Choroid plexus epithelial cell (primary cell): ENCODE measurements at regions not wholly inside any gene's neighbourhood (a gene's known extent, or its start where the extent isn't known, plus 50 kb on each side); places are given as distances from the start of the nearest gene placed in this dataset.

Experiments used
- DNase-seq: peaks from one replicate; pipeline ENCODE4 v3.0.0-alpha.2; 2010; ENCODE audit warnings: low read depth
- H3K4me3 ChIP-seq: 2 replicates; pipeline ENCODE4 v1.5.1; 2011; ENCODE audit warnings: low read depth, mild to moderate bottlenecking, control low read depth, low read length, moderate library complexity
- TF ChIP-seq, protein P1 (sequence below): conservative IDR thresholded peaks from 2 replicates; pipeline ENCODE4 v1.5.1; 2011; ENCODE audit warnings: low read depth, mild to moderate bottlenecking, control low read depth, inconsistent platforms, low read length, moderate library complexity

- no peak overlapping the region for H3K4me3 ChIP-seq
- TF ChIP-seq, protein P1, sequence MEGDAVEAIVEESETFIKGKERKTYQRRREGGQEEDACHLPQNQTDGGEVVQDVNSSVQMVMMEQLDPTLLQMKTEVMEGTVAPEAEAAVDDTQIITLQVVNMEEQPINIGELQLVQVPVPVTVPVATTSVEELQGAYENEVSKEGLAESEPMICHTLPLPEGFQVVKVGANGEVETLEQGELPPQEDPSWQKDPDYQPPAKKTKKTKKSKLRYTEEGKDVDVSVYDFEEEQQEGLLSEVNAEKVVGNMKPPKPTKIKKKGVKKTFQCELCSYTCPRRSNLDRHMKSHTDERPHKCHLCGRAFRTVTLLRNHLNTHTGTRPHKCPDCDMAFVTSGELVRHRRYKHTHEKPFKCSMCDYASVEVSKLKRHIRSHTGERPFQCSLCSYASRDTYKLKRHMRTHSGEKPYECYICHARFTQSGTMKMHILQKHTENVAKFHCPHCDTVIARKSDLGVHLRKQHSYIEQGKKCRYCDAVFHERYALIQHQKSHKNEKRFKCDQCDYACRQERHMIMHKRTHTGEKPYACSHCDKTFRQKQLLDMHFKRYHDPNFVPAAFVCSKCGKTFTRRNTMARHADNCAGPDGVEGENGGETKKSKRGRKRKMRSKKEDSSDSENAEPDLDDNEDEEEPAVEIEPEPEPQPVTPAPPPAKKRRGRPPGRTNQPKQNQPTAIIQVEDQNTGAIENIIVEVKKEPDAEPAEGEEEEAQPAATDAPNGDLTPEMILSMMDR: no peak
- no peak for DNase-seq
These were observed 260.0 kb downstream of the DHX35 start for GRCh38 chr20:39222101-39222500.

GRCh38 chr20:39216195-39216594 is 254.1 kb downstream of the DHX35 start:
- TF ChIP-seq, protein P1: no peak
- H3K4me3 ChIP-seq: no peak overlapping the region
- DNase-seq: no peak

DNA sequence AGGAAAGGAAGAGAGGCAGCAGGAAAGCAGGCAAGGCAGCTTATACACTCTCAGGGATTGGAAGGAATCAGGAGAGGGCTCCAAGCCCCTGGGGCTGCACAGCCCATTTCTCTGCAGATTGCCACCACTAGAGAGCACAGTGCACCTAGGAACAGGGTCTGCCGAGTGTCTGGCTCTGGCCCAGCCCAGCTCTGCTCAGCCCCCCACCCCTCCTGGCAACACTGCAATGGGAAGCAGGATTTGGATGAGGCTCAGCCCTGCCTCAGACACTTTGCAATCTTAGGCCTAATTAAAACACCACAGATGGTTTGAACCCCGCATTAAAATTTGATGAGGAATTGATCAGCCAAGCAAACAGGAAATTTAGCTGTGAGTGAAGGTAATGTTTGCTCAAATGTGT is 252.7 kb downstream of the DHX35 start:
- TF ChIP-seq, protein P1: no peak
- DNase-seq: no peak
- H3K4me3 ChIP-seq: no peak overlapping the region

- H3K4me3 ChIP-seq: no peak overlapping the region
- DNase-seq: no peak
- TF ChIP-seq, protein P1: no peak
These were observed 251.5 kb downstream of the DHX35 start for GRCh38 chr20:39213476-39214145.

- TF ChIP-seq, protein P1: no peak
- no peak overlapping the region for H3K4me3 ChIP-seq
- DNase-seq: no peak
These were observed 249.1 kb downstream of the DHX35 start for GRCh38 chr20:39211060-39211748.

- TF ChIP-seq, protein P1: no peak
- no peak for DNase-seq
- H3K4me3 ChIP-seq: no peak overlapping the region
These were observed 248.3 kb downstream of the DHX35 start for GRCh38 chr20:39210341-39211036.
